Right lobe of liver (tissue), 6 donors: ENCODE measurements at regions not wholly inside any gene's neighbourhood (a gene's known extent, or its start where the extent isn't known, plus 50 kb on each side); places are given as distances from the start of the nearest gene placed in this dataset.
"Not testable (repeated sequence)": the region's sequence is repeated elsewhere in the genome, so short reads cannot be mapped to it uniquely, and the experiment has no call there.

Source experiments
- ATAC-seq, 4 donors: fragments of 200-7000 bp; cut with Tn5 transposase; one replicate each; pipeline ENCODE4 v1.9.1; 2020; ENCODE audit warnings: mild to moderate bottlenecking in 4 of 4, moderate library complexity in 4 of 4
- DNase-seq, 3 donors: peaks; one replicate each; pipeline ENCODE4 v3.0.0-alpha.2; 2020
- H3K27ac ChIP-seq, 3 donors: fragments of 200-600 bp; one replicate each; pipeline ENCODE4 v1.8.0; 2022
- H3K27me3 ChIP-seq, 2 donors: fragments of 200-600 bp; one replicate each; pipeline ENCODE4 v1.8.0; 2022
- H3K36me3 ChIP-seq, 4 donors: fragments of 200-600 bp; sonication (generic) in 1 of 4; one replicate each; pipeline versions ENCODE4 v1.5.1 to v1.8.0; 2017 to 2022; ENCODE audit warnings: control low read depth in 1 of 4
- H3K4me1 ChIP-seq, 4 donors: fragments of 200-600 bp; sonication (generic) in 1 of 4; one replicate each; pipeline versions ENCODE4 v1.5.1 to v1.8.0; 2017 to 2022; ENCODE audit warnings: control low read depth in 1 of 4
- H3K4me3 ChIP-seq, 3 donors: fragments of 200-600 bp; one replicate each; pipeline ENCODE4 v1.8.0; 2022
- H3K9me3 ChIP-seq, 4 donors: fragments of 200-600 bp; sonication (generic) in 1 of 4; one replicate each; pipeline versions ENCODE4 v1.5.1 to v1.8.0; 2017 to 2022; ENCODE audit warnings: control low read depth in 1 of 4
- CTCF ChIP-seq, 4 donors: fragments of 200-600 bp in 3 of 4; fragments of 450-650 bp in 1 of 4; IDR thresholded peaks; one replicate each; pipeline versions ENCODE4 v1.5.1 to v1.8.0; 2016 to 2022; ENCODE audit warnings: antibody characterized with exemption in 4 of 4, mild to moderate bottlenecking in 2 of 4
- POLR2A ChIP-seq: fragments of 450-650 bp; IDR thresholded peaks from one replicate; pipeline ENCODE4 v1.6.1; 2017; ENCODE audit warnings: antibody characterized with exemption, mild to moderate bottlenecking
- WGBS: methylation state at CpG from one replicate; pipeline ENCODE4 v1.1.6; 2018; ENCODE audit warnings: low coverage, low lambda C conversion rate; ENCODE audit not compliant: insufficient coverage; ENCODE audit errors: missing lambda C conversion rate; 5-methylcytosine and 5-hydroxymethylcytosine counted together
- intact Hi-C, 2 donors: fragments of 100-400 bp; cut with DNase I; formaldehyde crosslinking; loops; one replicate each; pipeline versions ENCODE4 v1.11.2 to v1.14.1; 2022
- donor health status: DM: no; HTN: yes; CAD: no.
- donor health status: DM: no; HTN: no; CAD: no.
- donor health status: DM: no; HTN: no; CAD: no.
- donor health status: DM: no; HTN: yes; CAD: no.
- donor health status: DM: no; HTN: yes; CAD: no.

DNA sequence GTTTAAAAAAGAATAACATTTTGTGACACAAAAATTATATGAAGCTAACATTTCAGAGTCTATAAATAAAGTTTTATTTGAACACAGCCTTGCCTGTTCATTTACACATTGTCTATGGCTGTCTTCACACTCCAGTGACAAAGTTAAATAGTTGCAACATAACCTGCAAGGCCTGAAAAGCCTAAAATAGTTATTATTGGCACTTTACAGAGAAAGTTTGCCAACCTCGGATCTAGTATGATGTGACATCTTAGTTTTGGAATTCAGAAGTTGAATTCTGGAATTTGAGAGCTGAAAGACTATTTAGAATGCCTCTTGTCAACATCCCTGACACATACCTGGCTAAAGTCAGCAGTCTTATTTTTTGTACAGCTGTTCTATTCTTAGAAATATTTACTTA, 68.3 kb downstream of the DYRK2 start:
- Histone ChIP-seq H3K27me3 (no peaks in the 10 kb centered on the region), H3K4me1 (peaks cover 0 to 6% (median 0%) of the 10 kb centered on the region in 4 donors), H3K4me3 (no peak overlapping the region), H3K36me3 (no peaks in the 10 kb centered on the region), H3K9me3 (no peaks in the 10 kb centered on the region), H3K27ac (no peak overlapping the region)
- 21% methylated on average over 1 of the region's 1 CpG for WGBS
- DNase-seq (no peak), ATAC-seq (peak in 2 of 4 donors; percentile 19 to 69)
- TF ChIP-seq CTCF (IDR thresholded peaks at IDR 0.05) (no peak), POLR2A (no peak)
- intact Hi-C loops, result no loop called here

DNA sequence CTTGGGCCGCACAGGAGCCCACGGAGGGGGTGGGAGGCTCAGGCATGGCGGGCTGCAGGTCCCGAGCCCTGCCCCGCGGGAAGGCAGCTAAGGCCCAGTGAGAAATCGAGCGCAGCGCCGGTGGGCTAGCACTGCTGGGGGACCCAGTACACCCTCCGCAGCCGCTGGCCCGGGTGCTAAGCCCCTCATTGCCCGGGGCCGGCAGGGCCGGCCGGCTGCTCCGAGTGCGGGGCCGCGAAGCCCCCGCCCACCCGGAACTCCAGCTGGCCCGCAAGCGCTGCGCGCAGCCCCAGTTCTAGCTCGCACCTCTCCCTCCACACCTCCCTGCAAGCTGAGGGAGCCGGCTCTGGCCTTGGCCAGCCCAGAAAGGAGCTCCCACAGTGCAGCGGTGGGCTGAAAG, 70.8 kb downstream of the DYRK2 start:
- H3K9me3 ChIP-seq, H3K27me3 ChIP-seq, ATAC-seq, H3K4me3 ChIP-seq, DNase-seq, H3K4me1 ChIP-seq, H3K27ac ChIP-seq, H3K36me3 ChIP-seq, intact Hi-C loops: not testable (repeated sequence)
- no CpG with 5 or more reads among the region's 30 CpGs for WGBS

- Histone ChIP-seq H3K4me1 (peaks cover 0 to 6% (median 0%) of the 10 kb centered on the region in 4 donors), H3K4me3 (no peak overlapping the region), H3K36me3 (no peaks in the 10 kb centered on the region), H3K9me3 (no peaks in the 10 kb centered on the region), H3K27ac (no peak overlapping the region), H3K27me3 (no peaks in the 10 kb centered on the region)
- intact Hi-C loops, result no loop called here
- DNase-seq (no peak), ATAC-seq (peak in 2 of 4 donors; percentile 56 to 62)
- no peak for TF ChIP-seq POLR2A
- no peak for TF ChIP-seq CTCF (IDR thresholded peaks at IDR 0.05)
- 54% methylated on average over 3 of the region's 3 CpGs for WGBS
These were observed 71.9 kb downstream of the DYRK2 start for GRCh38 chr12:67720351-67720856.

DNA sequence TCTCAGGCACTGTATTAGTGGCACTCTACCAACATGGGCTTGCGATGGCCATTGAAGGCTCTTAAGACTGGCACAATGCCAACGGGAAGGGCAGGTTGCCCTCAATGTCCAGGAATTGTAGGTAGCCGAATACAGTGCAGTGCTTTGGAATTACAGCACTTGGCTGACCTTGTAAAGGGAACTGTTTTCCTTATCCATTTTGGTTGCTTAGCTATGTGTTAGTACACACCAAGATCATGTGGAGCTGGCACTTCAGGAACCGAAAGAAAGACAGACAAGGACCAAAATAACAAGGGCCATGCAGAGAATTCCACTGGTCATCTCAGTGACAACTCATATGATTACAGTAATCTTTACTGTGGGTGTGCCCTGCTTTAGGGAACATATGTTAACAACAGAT, 72.7 kb downstream of the DYRK2 start:
- 18% methylated on average over 4 of the region's 4 CpGs for WGBS
- intact Hi-C loops, result no loop called here
- DNase-seq (no peak), ATAC-seq (peak in 3 of 4 donors; percentile 28 to 66 (median 58))
- Histone ChIP-seq H3K27me3 (no peaks in the 10 kb centered on the region), H3K36me3 (no peaks in the 10 kb centered on the region), H3K4me3 (no peak overlapping the region), H3K4me1 (peaks cover 0 to 6% (median 0%) of the 10 kb centered on the region in 4 donors), H3K27ac (no peak overlapping the region), H3K9me3 (no peaks in the 10 kb centered on the region)
- no peak for TF ChIP-seq POLR2A
- no peak for TF ChIP-seq CTCF (IDR thresholded peaks at IDR 0.05)

DNA sequence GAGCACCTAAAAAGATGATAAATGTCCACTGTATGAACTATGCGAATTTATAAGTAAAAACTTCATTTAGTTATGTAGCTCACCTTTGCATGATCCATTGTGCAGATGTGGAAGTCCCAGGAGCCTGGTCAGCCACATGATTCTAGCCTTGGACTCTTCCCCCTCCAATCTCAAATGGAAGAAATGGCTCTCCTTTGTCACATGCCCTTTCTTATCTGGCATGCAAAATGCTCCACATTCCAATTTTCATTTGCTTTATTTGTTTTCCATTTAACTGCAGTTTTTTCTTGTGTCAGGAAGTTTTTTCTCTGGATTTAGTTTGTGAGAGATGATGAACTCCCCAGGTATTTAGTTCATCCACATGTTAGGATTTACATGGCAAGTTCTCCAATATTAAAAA, 73.8 kb downstream of the DYRK2 start:
- DNase-seq (no peak), ATAC-seq (no peak)
- no peak overlapping the region for H3K4me3 ChIP-seq
- H3K27me3 ChIP-seq, result no peaks in the 10 kb centered on the region
- no peak for TF ChIP-seq POLR2A
- no peak for TF ChIP-seq CTCF (IDR thresholded peaks at IDR 0.05)
- intact Hi-C loops, result no loop called here
- no peak overlapping the region for H3K27ac ChIP-seq
- H3K4me1 ChIP-seq, result no peaks in the 10 kb centered on the region
- H3K36me3 ChIP-seq, result no peaks in the 10 kb centered on the region
- no peaks in the 10 kb centered on the region for H3K9me3 ChIP-seq
- WGBS, result 63% methylated on average over 1 of the region's 1 CpG
